Upper lobe of left lung (tissue), 6 donors: ENCODE measurements at regions not wholly inside any gene's neighbourhood (a gene's known extent, or its start where the extent isn't known, plus 50 kb on each side); places are given as distances from the start of the nearest gene placed in this dataset.

Experiments
- ATAC-seq, 2 donors: fragments of 200-7000 bp; cut with Tn5 transposase; one replicate each; pipeline ENCODE4 v1.9.1; 2022; ENCODE audit warnings: mild to moderate bottlenecking in 2 of 2, moderate library complexity in 2 of 2; ENCODE audit not compliant: low FRiP score in 2 of 2
- DNase-seq, 2 donors: peaks; one replicate each; pipeline ENCODE4 v3.0.0-alpha.2; 2019 to 2020
- H3K27ac ChIP-seq, 4 donors: fragments of 200-600 bp; sonication (generic); one replicate each; pipeline ENCODE4 v1.5.1; 2016 to 2019
- H3K27me3 ChIP-seq, 4 donors: fragments of 200-600 bp; sonication (generic); one replicate each; pipeline ENCODE4 v1.5.1; 2017 to 2019
- H3K36me3 ChIP-seq, 4 donors: fragments of 200-600 bp; sonication (generic); one replicate each; pipeline ENCODE4 v1.5.1; 2016 to 2019
- H3K4me1 ChIP-seq, 4 donors: fragments of 200-600 bp; sonication (generic); one replicate each; pipeline ENCODE4 v1.5.1; 2018 to 2019
- H3K4me3 ChIP-seq, 4 donors: fragments of 200-600 bp; sonication (generic); one replicate each; pipeline ENCODE4 v1.5.1; 2017 to 2019; ENCODE audit warnings: mild to moderate bottlenecking in 2 of 4, moderate library complexity in 1 of 4
- H3K9me3 ChIP-seq, 4 donors: fragments of 200-600 bp; sonication (generic); one replicate each; pipeline ENCODE4 v1.5.1; 2018 to 2019
- CTCF ChIP-seq, 6 experiments: fragments of 450-650 bp in 4 of 6; fragments of 200-600 bp in 2 of 6; sonication (generic) in 2 of 6; IDR thresholded peaks; one replicate each; pipeline ENCODE4 v1.5.1; 2016 to 2019; ENCODE audit warnings: antibody characterized with exemption in 6 of 6
- EP300 ChIP-seq, 4 donors: sonication (generic); formaldehyde crosslinking; IDR thresholded peaks; one replicate each; pipeline ENCODE4 v1.5.1; 2017; ENCODE audit warnings: antibody characterized with exemption in 4 of 4, control low read depth in 2 of 4
- POLR2A ChIP-seq, 4 donors: fragments of 450-650 bp; IDR thresholded peaks; one replicate each; pipeline ENCODE4 v1.5.1; 2016 to 2017; ENCODE audit warnings: antibody characterized with exemption in 4 of 4, mild to moderate bottlenecking in 2 of 4
- POLR2AphosphoS5 ChIP-seq, 2 donors: sonication (generic); formaldehyde crosslinking; IDR thresholded peaks; one replicate each; pipeline ENCODE4 v1.5.1; 2017; ENCODE audit warnings: antibody characterized with exemption in 2 of 2
- WGBS, 2 donors: methylation state at CpG; one replicate each; pipeline ENCODE4 v1.1.5; 2017 to 2018; 5-methylcytosine and 5-hydroxymethylcytosine counted together
- donor health status: DM: no; HTN: no; CAD: no; lungs with moderate emphysema.
- donor health status: DM: no; HTN: yes; CAD: no; lungs with severe emphysema.

GRCh38 chr12:64993461-64993860, 127.6 kb downstream of the WIF1 start:
- WGBS, 2 donors: 61 to 63% methylated on average over 1 of the region's 1 CpG
- H3K36me3 ChIP-seq: no peaks in the 10 kb centered on the region
- no peak overlapping the region for H3K4me3 ChIP-seq
- H3K9me3 ChIP-seq: no peaks in the 10 kb centered on the region
- TF ChIP-seq EP300 (IDR thresholded peaks at IDR 0.05) (no peak), POLR2A (IDR thresholded peaks at IDR 0.05) (no peak), CTCF (IDR thresholded peaks at IDR 0.05) (no peak), POLR2AphosphoS5 (IDR thresholded peaks at IDR 0.05) (no peak)
- ATAC-seq (no peak), DNase-seq (no peak)
- no peak overlapping the region for H3K27ac ChIP-seq
- peaks cover 0 to 6% (median 2%) of the 10 kb centered on the region in 4 donors for H3K4me1 ChIP-seq
- no peaks in the 10 kb centered on the region for H3K27me3 ChIP-seq

- WGBS, 2 donors: 74 to 79% methylated on average over 1 of the region's 1 CpG
- no peaks in the 10 kb centered on the region for H3K36me3 ChIP-seq
- DNase-seq (no peak), ATAC-seq (no peak)
- H3K27me3 ChIP-seq: no peaks in the 10 kb centered on the region
- no peak for TF ChIP-seq CTCF (IDR thresholded peaks at IDR 0.05)
- TF ChIP-seq POLR2AphosphoS5 (IDR thresholded peaks at IDR 0.05): no peak
- no peak for TF ChIP-seq POLR2A (IDR thresholded peaks at IDR 0.05)
- TF ChIP-seq EP300 (IDR thresholded peaks at IDR 0.05): no peak
- H3K27ac ChIP-seq: no peak overlapping the region
- no peaks in the 10 kb centered on the region for H3K9me3 ChIP-seq
- peaks cover 0 to 25% (median 12%) of the 10 kb centered on the region in 4 donors for H3K4me1 ChIP-seq
- H3K4me3 ChIP-seq: no peak overlapping the region
These were observed 125.3 kb downstream of the WIF1 start for GRCh38 chr12:64995816-64996215.

- Histone ChIP-seq H3K27me3 (no peaks in the 10 kb centered on the region), H3K4me1 (peaks cover 0 to 25% (median 13%) of the 10 kb centered on the region in 4 donors), H3K9me3 (no peaks in the 10 kb centered on the region), H3K36me3 (no peaks in the 10 kb centered on the region), H3K4me3 (no peak overlapping the region), H3K27ac (peak overlapping the region in 1 of 4 donors; percentile 39)
- DNase-seq: no peak
- ATAC-seq: peak in 1 of 2 donors; percentile 52
- TF ChIP-seq POLR2A (IDR thresholded peaks at IDR 0.05) (no peak), EP300 (IDR thresholded peaks at IDR 0.05) (no peak), POLR2AphosphoS5 (IDR thresholded peaks at IDR 0.05) (no peak), CTCF (IDR thresholded peaks at IDR 0.05) (no peak)
- WGBS, 2 donors: 26 to 50% methylated on average over 2 of the region's 2 CpGs
These were observed 123.2 kb downstream of the WIF1 start for GRCh38 chr12:64997858-64998257.

GRCh38 chr12:64998371-64999147, 122.5 kb downstream of the WIF1 start:
- no peak overlapping the region for H3K4me3 ChIP-seq
- H3K27ac ChIP-seq: peak overlapping the region; percentile 9 to 53 (median 34)
- no peaks in the 10 kb centered on the region for H3K9me3 ChIP-seq
- no peak for DNase-seq
- no peaks in the 10 kb centered on the region for H3K27me3 ChIP-seq
- 30 to 38% methylated on average over 4 of the region's 4 CpGs for WGBS, 2 donors
- TF ChIP-seq POLR2A (IDR thresholded peaks at IDR 0.05) (no peak), CTCF (IDR thresholded peaks at IDR 0.05) (no peak), POLR2AphosphoS5 (IDR thresholded peaks at IDR 0.05) (no peak), EP300 (IDR thresholded peaks at IDR 0.05) (no peak)
- ATAC-seq: peak; percentile 49 to 64
- peaks cover 0 to 25% (median 13%) of the 10 kb centered on the region in 4 donors for H3K4me1 ChIP-seq
- no peaks in the 10 kb centered on the region for H3K36me3 ChIP-seq

GRCh38 chr12:64999148-64999425, 122.0 kb downstream of the WIF1 start:
- peak; percentile 53 to 58 for ATAC-seq

More at GRCh38 chr12:64999148-64999425, 122.0 kb downstream of the WIF1 start:
- DNase-seq: no peak
- H3K36me3 ChIP-seq: no peaks in the 10 kb centered on the region
- peak overlapping the region in 3 of 4 donors; percentile 9 to 53 (median 28) for H3K27ac ChIP-seq
- no peak overlapping the region for H3K4me3 ChIP-seq
- no peaks in the 10 kb centered on the region for H3K27me3 ChIP-seq
- 32 to 38% methylated on average over 1 of the region's 1 CpG for WGBS, 2 donors
- peaks cover 0 to 25% (median 13%) of the 10 kb centered on the region in 4 donors for H3K4me1 ChIP-seq
- no peak for TF ChIP-seq CTCF (IDR thresholded peaks at IDR 0.05)
- TF ChIP-seq EP300 (IDR thresholded peaks at IDR 0.05): no peak
- H3K9me3 ChIP-seq: no peaks in the 10 kb centered on the region
